Keratinocyte (primary cell): ENCODE measurements at regions not wholly inside any gene's neighbourhood (a gene's known extent, or its start where the extent isn't known, plus 50 kb on each side); places are given as distances from the start of the nearest gene placed in this dataset.

Experiments
- DNase-seq: peaks from one replicate; pipeline ENCODE4 v3.0.0-alpha.2; 2011; ENCODE audit warnings: low read depth, missing footprints, low spot score
- FAIRE-seq: peaks from 2 replicates; lab custom pipeline; 2011; peaks lifted over from hg19 to GRCh38; lab: Jason Lieb, UNC
- H2AFZ ChIP-seq: 2 replicates; pipeline ENCODE4 v1.6.0; 2012; ENCODE audit warnings: low read length, control low read depth, inconsistent platforms; ENCODE audit not compliant: control insufficient read depth
- H3K27ac ChIP-seq: 2 replicates; pipeline ENCODE4 v1.5.1; 2011; ENCODE audit warnings: low read length; ENCODE audit not compliant: control insufficient read depth, insufficient read depth
- H3K27me3 ChIP-seq: 3 replicates; pipeline ENCODE4 v1.6.0; 2011; ENCODE audit warnings: low read length; ENCODE audit not compliant: control insufficient read depth, insufficient read depth; ENCODE audit errors: extremely low read depth
- H3K36me3 ChIP-seq, 2 experiments: 2 replicates in 1 of 2; 3 replicates in 1 of 2; pipeline ENCODE4 v1.5.1; 2011; ENCODE audit warnings: low read length in 2 of 2, mild to moderate bottlenecking in 1 of 2; ENCODE audit not compliant: control insufficient read depth in 2 of 2, insufficient read depth in 2 of 2; ENCODE audit errors: extremely low read depth in 1 of 2
- H3K4me1 ChIP-seq: 3 replicates; pipeline ENCODE4 v1.5.1; 2011; ENCODE audit warnings: low read length; ENCODE audit not compliant: control insufficient read depth, insufficient read depth; ENCODE audit errors: extremely low read depth
- H3K4me2 ChIP-seq: 3 replicates; pipeline ENCODE4 v1.6.0; 2011; ENCODE audit warnings: low read depth, low read length; ENCODE audit not compliant: control insufficient read depth, insufficient read depth; ENCODE audit errors: extremely low read depth
- H3K4me3 ChIP-seq, 3 experiments: fragments of 200-600 bp in 1 of 3; sonication (generic) in 1 of 3; 2 replicates in 2 of 3; 3 replicates in 1 of 3; pipeline ENCODE4 v1.5.1; 2011 to 2016; ENCODE audit warnings: low read length in 3 of 3, mild to moderate bottlenecking in 3 of 3, control low read depth in 2 of 3, inconsistent platforms in 1 of 3, low read depth in 1 of 3, mixed read lengths in 1 of 3, mixed run types in 1 of 3, moderate library complexity in 1 of 3; ENCODE audit not compliant: control insufficient read depth in 2 of 3, insufficient read depth in 2 of 3; ENCODE audit errors: extremely low read depth in 1 of 3
- H3K79me2 ChIP-seq: 2 replicates; pipeline ENCODE4 v1.6.0; 2012; ENCODE audit warnings: low read length; ENCODE audit not compliant: control insufficient read depth, insufficient read depth
- H3K9ac ChIP-seq: 3 replicates; pipeline ENCODE4 v1.6.0; 2011; ENCODE audit warnings: low read length; ENCODE audit not compliant: control insufficient read depth, insufficient read depth; ENCODE audit errors: extremely low read depth
- H3K9me1 ChIP-seq: 3 replicates; pipeline ENCODE4 v1.6.0; 2011; ENCODE audit warnings: low read length; ENCODE audit not compliant: control insufficient read depth, insufficient read depth; ENCODE audit errors: extremely low read depth
- H3K9me3 ChIP-seq: 2 replicates; pipeline ENCODE4 v1.5.1; 2012; ENCODE audit warnings: low read depth, low read length; ENCODE audit not compliant: control insufficient read depth
- H4K20me1 ChIP-seq: 3 replicates; pipeline ENCODE4 v1.6.0; 2011; ENCODE audit warnings: low read length; ENCODE audit not compliant: control insufficient read depth, insufficient read depth; ENCODE audit errors: extremely low read depth
- EZH2 ChIP-seq: IDR thresholded peaks from one replicate; pipeline ENCODE4 v1.6.1; 2012; ENCODE audit warnings: inconsistent platforms, mild to moderate bottlenecking, low read length, moderate library complexity
- dilution Hi-C: fragments of 300-500 bp; cut with MboI; formaldehyde crosslinking; loops from one replicate; pipeline ENCODE4 v1.7.0; 2020; ENCODE audit warnings: low sequenced_read_pairs; ENCODE audit not compliant: extremely low pct_ligation_motif_present
- TF ChIP-seq, protein P1 (sequence below), 3 experiments: IDR thresholded peaks in 1 of 3; conservative IDR thresholded peaks in 1 of 3; optimal IDR thresholded peaks in 1 of 3; 2 replicates in 2 of 3; 3 replicates in 1 of 3; pipeline versions ENCODE3 to v1.5.1; 2011; ENCODE audit warnings: low read length in 3 of 3, mild to moderate bottlenecking in 3 of 3, moderate library complexity in 2 of 3, control low read depth in 1 of 3, inconsistent platforms in 1 of 3; ENCODE audit not compliant: insufficient read depth in 2 of 3; ENCODE audit errors: extremely low read depth in 1 of 3

DNA sequence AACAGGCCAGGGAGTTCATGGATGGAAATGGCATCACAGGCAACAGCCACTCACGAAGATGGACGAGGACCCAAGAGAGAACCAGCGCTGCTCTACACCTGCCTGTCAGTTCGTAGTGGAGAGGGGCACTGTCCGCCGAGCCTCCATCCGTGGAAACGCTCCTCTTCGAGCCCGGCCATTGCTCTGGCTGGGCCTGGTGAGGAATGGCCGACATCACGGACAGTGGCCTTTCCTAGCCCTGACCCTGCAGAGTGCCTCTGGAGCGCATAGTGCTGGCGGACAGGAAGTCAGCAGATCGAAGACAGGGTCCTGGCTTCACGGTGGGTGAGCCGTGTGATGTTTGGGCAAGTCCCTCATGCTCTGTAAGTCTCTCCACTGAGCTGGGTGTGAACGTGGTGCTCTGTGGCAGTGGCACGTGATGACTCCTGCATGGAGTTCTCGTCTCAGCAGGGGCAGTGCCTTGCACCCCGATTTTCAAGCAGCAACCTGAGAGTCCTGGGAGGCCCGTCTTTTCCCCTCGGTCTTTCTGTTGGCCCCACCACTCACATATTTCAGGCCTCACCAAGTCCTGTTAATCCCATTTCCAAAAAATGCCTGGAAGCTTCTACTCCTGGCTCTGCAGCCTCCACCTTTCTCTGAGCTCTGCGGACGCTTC is 214.4 kb downstream of the ERMARD start:
- FAIRE-seq: no peak
- Histone ChIP-seq H3K9me3 (no peaks in the 10 kb centered on the region), H3K9me1 (no peaks in the 10 kb centered on the region), H3K27ac (no peak overlapping the region), H3K79me2 (no peaks in the 10 kb centered on the region), H2AFZ (no peak overlapping the region), H3K9ac (no peak overlapping the region), H3K27me3 (no peaks in the 10 kb centered on the region), H3K4me2 (no peak overlapping the region), H3K36me3 (no peaks in the 10 kb centered on the region), H3K4me3 (no peak overlapping the region), H3K4me1 (no peaks in the 10 kb centered on the region), H4K20me1 (no peaks in the 10 kb centered on the region)
- DNase-seq: no peak
- dilution Hi-C loops: no loop called here
- no peak for TF ChIP-seq EZH2
- TF ChIP-seq, protein P1, sequence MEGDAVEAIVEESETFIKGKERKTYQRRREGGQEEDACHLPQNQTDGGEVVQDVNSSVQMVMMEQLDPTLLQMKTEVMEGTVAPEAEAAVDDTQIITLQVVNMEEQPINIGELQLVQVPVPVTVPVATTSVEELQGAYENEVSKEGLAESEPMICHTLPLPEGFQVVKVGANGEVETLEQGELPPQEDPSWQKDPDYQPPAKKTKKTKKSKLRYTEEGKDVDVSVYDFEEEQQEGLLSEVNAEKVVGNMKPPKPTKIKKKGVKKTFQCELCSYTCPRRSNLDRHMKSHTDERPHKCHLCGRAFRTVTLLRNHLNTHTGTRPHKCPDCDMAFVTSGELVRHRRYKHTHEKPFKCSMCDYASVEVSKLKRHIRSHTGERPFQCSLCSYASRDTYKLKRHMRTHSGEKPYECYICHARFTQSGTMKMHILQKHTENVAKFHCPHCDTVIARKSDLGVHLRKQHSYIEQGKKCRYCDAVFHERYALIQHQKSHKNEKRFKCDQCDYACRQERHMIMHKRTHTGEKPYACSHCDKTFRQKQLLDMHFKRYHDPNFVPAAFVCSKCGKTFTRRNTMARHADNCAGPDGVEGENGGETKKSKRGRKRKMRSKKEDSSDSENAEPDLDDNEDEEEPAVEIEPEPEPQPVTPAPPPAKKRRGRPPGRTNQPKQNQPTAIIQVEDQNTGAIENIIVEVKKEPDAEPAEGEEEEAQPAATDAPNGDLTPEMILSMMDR (optimal IDR thresholded peaks at IDR 0.05 in 1 of 3, IDR thresholded peaks at IDR 0.05 in 1 of 3, conservative IDR thresholded peaks at IDR 0.05 in 1 of 3; ENCODE audit: extremely low read depth in 1 of 3, insufficient read depth in 2 of 3, low read length in 3 of 3): no peak

GRCh38 chr6:169965239-169965638 is 213.8 kb downstream of the ERMARD start:
- Histone ChIP-seq H4K20me1 (no peaks in the 10 kb centered on the region), H3K9me1 (no peaks in the 10 kb centered on the region), H3K27ac (no peak overlapping the region), H3K9ac (no peak overlapping the region), H3K27me3 (no peaks in the 10 kb centered on the region), H3K4me2 (no peak overlapping the region), H3K4me1 (no peaks in the 10 kb centered on the region), H2AFZ (no peak overlapping the region), H3K4me3 (no peak overlapping the region), H3K36me3 (no peaks in the 10 kb centered on the region), H3K79me2 (no peaks in the 10 kb centered on the region), H3K9me3 (no peaks in the 10 kb centered on the region)
- dilution Hi-C loops: no loop called here
- no peak for FAIRE-seq
- DNase-seq: no peak
- TF ChIP-seq, protein P1 (optimal IDR thresholded peaks at IDR 0.05 in 1 of 3, IDR thresholded peaks at IDR 0.05 in 1 of 3, conservative IDR thresholded peaks at IDR 0.05 in 1 of 3; ENCODE audit: extremely low read depth in 1 of 3, insufficient read depth in 2 of 3, low read length in 3 of 3): no peak
- no peak for TF ChIP-seq EZH2
